ENCODE measurements at regions not wholly inside any gene's neighbourhood (a gene's known extent, or its start where the extent isn't known, plus 50 kb on each side); places are given as distances from the start of the nearest gene placed in this dataset.

GRCh38 chr18:60292186-60292585, 80.4 kb downstream of the MC4R start:
- Histone ChIP-seq H3K18ac (ENCODE audit: extremely low read depth, low read length) (no peak overlapping the region), H3K4ac (replicated peaks; ENCODE audit: insufficient read length, low read depth, low read length) (no peak overlapping the region), H3K4me2 (ENCODE audit: insufficient read depth in 1 of 2, low read depth in 2 of 2, low read length in 2 of 2) (no peak overlapping the region), H3K36me3 (ENCODE audit: control insufficient read depth in 2 of 4, insufficient read depth in 4 of 4, low read length in 3 of 4) (no peaks in the 10 kb centered on the region), H3K56ac (replicated peaks; ENCODE audit: insufficient read length, low read depth, low read length) (no peak overlapping the region), H4K5ac (ENCODE audit: insufficient read length, low read depth, low read length) (no peak overlapping the region), H2AFZ (ENCODE audit: low read length) (no peak overlapping the region), H2BK20ac (ENCODE audit: low read length) (no peak overlapping the region), H3K27me3 (replicated peaks in 1 of 4; ENCODE audit: control insufficient read depth in 3 of 4, extremely low read depth in 1 of 4, insufficient read depth in 3 of 4, low read length in 3 of 4) (no peaks in the 10 kb centered on the region), H3K79me2 (ENCODE audit: control insufficient read depth in 1 of 2, insufficient read depth in 2 of 2, low read length in 2 of 2) (no peaks in the 10 kb centered on the region), H3K9ac (replicated peaks in 1 of 4; ENCODE audit: extremely low read depth in 1 of 4, low read depth in 3 of 4, low read length in 3 of 4) (no peak overlapping the region), H3K23ac (ENCODE audit: insufficient read length) (no peak overlapping the region), H4K8ac (ENCODE audit: extremely low read depth, insufficient read depth, low read length) (no peak overlapping the region), H3K14ac (ENCODE audit: insufficient read length) (no peak overlapping the region), H3K23me2 (ENCODE audit: low read depth, low read length) (no peaks in the 10 kb centered on the region), H2BK120ac (replicated peaks; ENCODE audit: low read depth, low read length) (no peak overlapping the region), H4K20me1 (replicated peaks in 1 of 2; ENCODE audit: control insufficient read depth in 1 of 2, insufficient read depth in 2 of 2, low read length in 2 of 2) (no peaks in the 10 kb centered on the region), H3K79me1 (ENCODE audit: low read depth, low read length) (no peaks in the 10 kb centered on the region), H2AK5ac (ENCODE audit: low read depth, low read length) (no peak overlapping the region), H2BK15ac (ENCODE audit: low read length) (no peak overlapping the region), H3K9me3 (ENCODE audit: insufficient read depth in 2 of 2, low read depth in 1 of 2, low read length in 1 of 2) (no peaks in the 10 kb centered on the region), H3K4me1 (replicated peaks in 1 of 4; ENCODE audit: control insufficient read depth in 3 of 4, insufficient read depth in 4 of 4, low read length in 3 of 4) (no peaks in the 10 kb centered on the region), H3K4me3 (ENCODE audit: extremely low read depth in 1 of 4, insufficient read depth in 2 of 4, low read depth in 3 of 4, low read length in 4 of 4) (no peak overlapping the region), H2BK5ac (ENCODE audit: low read depth, low read length) (no peak overlapping the region), H4K91ac (replicated peaks; ENCODE audit: insufficient read length, low read length) (no peak overlapping the region), H3K27ac (ENCODE audit: low read depth, low read length) (no peak overlapping the region), H2BK12ac (ENCODE audit: low read depth, low read length) (no peak overlapping the region)
- ChIA-PET CTCF (ENCODE audit: partially characterized antibody) (no interaction called here), POLR2A (ENCODE audit: partially characterized antibody) (no interaction called here)
- TF ChIP-seq RXRA (IDR thresholded peaks at IDR 0.05; ENCODE audit: insufficient read depth, low read depth, low read length) (no peak), CBX8 (IDR thresholded peaks at IDR 0.05; ENCODE audit: borderline replicate concordance, low read depth, low read length) (no peak), SIN3A (conservative IDR thresholded peaks at IDR 0.05 in 1 of 2, IDR thresholded peaks at IDR 0.05 in 1 of 2; ENCODE audit: low read depth in 1 of 2, low read length in 2 of 2) (no peak)
- TF ChIP-seq, protein P1, sequence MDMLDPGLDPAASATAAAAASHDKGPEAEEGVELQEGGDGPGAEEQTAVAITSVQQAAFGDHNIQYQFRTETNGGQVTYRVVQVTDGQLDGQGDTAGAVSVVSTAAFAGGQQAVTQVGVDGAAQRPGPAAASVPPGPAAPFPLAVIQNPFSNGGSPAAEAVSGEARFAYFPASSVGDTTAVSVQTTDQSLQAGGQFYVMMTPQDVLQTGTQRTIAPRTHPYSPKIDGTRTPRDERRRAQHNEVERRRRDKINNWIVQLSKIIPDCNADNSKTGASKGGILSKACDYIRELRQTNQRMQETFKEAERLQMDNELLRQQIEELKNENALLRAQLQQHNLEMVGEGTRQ (IDR thresholded peaks at IDR 0.05; ENCODE audit: low read length) = no peak
- no peak for DNase-seq (ENCODE audit: low read depth in 1 of 2, low spot score in 2 of 2)
- FAIRE-seq = no peak
- WGBS, 2 experiments (ENCODE audit: extremely low coverage in 1 of 2, insufficient coverage in 1 of 2, insufficient read length in 1 of 2, insufficient replicate concordance in 2 of 2, low coverage in 1 of 2, low lambda C conversion rate in 2 of 2, missing lambda C conversion rate in 1 of 2) = 92% methylated on average over 4 of the region's 4 CpGs; no CpG with 5 or more reads in 1 of the 2 experiments

All from H1 (cell line).